A549 (cell line): ENCODE measurements at regions not wholly inside any gene's neighbourhood (a gene's known extent, or its start where the extent isn't known, plus 50 kb on each side); places are given as distances from the start of the nearest gene placed in this dataset.

Source experiments
- ATAC-seq, 2 experiments: fragments of 200-7000 bp in 1 of 2; fragments of >200 bp in 1 of 2; cut with Nextera tagmentation in 1 of 2; cut with Tn5 transposase in 1 of 2; 3 replicates each; pipeline versions ENCODE4 v1.8.0 to v1.9.1; 2018 to 2020; ENCODE audit warnings: mild to moderate bottlenecking in 1 of 2, moderate library complexity in 1 of 2
- CTCF ChIA-PET: fragments of 300-600 bp; sonication (Branson Sonifier 250); formaldehyde crosslinking; extraction: SDS; loops from one replicate; lab custom pipeline; 2021; ENCODE audit warnings: antibody characterized with exemption, inconsistent platforms; lab: Yijun Ruan, JAX
- POLR2A ChIA-PET: fragments of 350-600 bp; formaldehyde crosslinking; extraction: SDS; loops from one replicate; lab custom pipeline; 2021; ENCODE audit warnings: antibody characterized with exemption, inconsistent platforms; lab: Yijun Ruan, JAX
- DNase-seq, 2 experiments: peaks; one replicate each; pipeline versions ENCODE4 v3.0.0 to v3.0.0-alpha.2; 2011 to 2016; ENCODE audit warnings: low read depth in 1 of 2, low spot score in 1 of 2
- FAIRE-seq: peaks from 2 replicates; lab custom pipeline; 2011; peaks lifted over from hg19 to GRCh38; lab: Jason Lieb, UNC
- H3K27ac ChIP-seq, 2 experiments: fragments of >200 bp; sonication (Bioruptor Twin); formaldehyde crosslinking; 3 replicates each; pipeline ENCODE4 v1.5.1; 2016 to 2017
- H3K4me1 ChIP-seq: fragments of >200 bp; sonication (Bioruptor Twin); formaldehyde crosslinking; 3 replicates; pipeline ENCODE4 v1.6.1; 2016
- H3K4me2 ChIP-seq: fragments of >200 bp; sonication (Bioruptor Twin); formaldehyde crosslinking; 3 replicates; pipeline ENCODE4 v1.6.1; 2016
- H3K4me3 ChIP-seq: fragments of >200 bp; sonication (Bioruptor Twin); formaldehyde crosslinking; 3 replicates; pipeline ENCODE4 v1.5.1; 2016
- H3K9me3 ChIP-seq: fragments of >200 bp; sonication (Bioruptor Twin); formaldehyde crosslinking; 3 replicates; pipeline ENCODE4 v1.6.1; 2016
- ATOH8 ChIP-seq: fragments of 250-450 bp; sonication (Bioruptor Pico); IDR thresholded peaks from 2 replicates; pipeline ENCODE4 v1.5.0; 2020; ENCODE audit warnings: low read depth, mild to moderate bottlenecking, moderate library complexity
- CBX2 ChIP-seq: fragments of 200-600 bp; sonication (generic); IDR thresholded peaks from 2 replicates; pipeline ENCODE4 v1.6.1; 2016; ENCODE audit warnings: low read depth, mild to moderate bottlenecking, borderline replicate concordance
- CEBPB ChIP-seq, 2 experiments: fragments of >200 bp in 1 of 2; sonication (Bioruptor Twin) in 1 of 2; formaldehyde crosslinking in 1 of 2; IDR thresholded peaks; 2 replicates each; pipeline ENCODE4 v1.6.1; 2012 to 2016
- CHD4 ChIP-seq: fragments of 200-600 bp; sonication (generic); IDR thresholded peaks from 2 replicates; pipeline ENCODE4 v1.6.1; 2016; ENCODE audit warnings: antibody characterized with exemption, mild to moderate bottlenecking, borderline replicate concordance
- ESRRA ChIP-seq: fragments of 150-350 bp; IDR thresholded peaks from 2 replicates; pipeline ENCODE4 v1.6.1; 2014; ENCODE audit warnings: mild to moderate bottlenecking, low read length, borderline replicate concordance
- HDAC2 ChIP-seq: fragments of 200-600 bp; sonication (generic); IDR thresholded peaks from 2 replicates; pipeline ENCODE4 v1.6.1; 2016
- HOXA7 ChIP-seq: fragments of 250-450 bp; sonication (Bioruptor Pico); IDR thresholded peaks from 2 replicates; pipeline ENCODE4 v1.5.0; 2020; ENCODE audit warnings: mild to moderate bottlenecking, moderate library complexity
- JUN ChIP-seq, 2 experiments: fragments of >200 bp; sonication (Bioruptor Twin); formaldehyde crosslinking; IDR thresholded peaks; 2 replicates in 1 of 2; 3 replicates in 1 of 2; pipeline ENCODE4 v1.6.1; 2016 to 2017
- JUNB ChIP-seq: fragments of >200 bp; sonication (Bioruptor Twin); formaldehyde crosslinking; IDR thresholded peaks from 2 replicates; pipeline ENCODE4 v1.6.1; 2016
- KDM5A ChIP-seq: fragments of 200-600 bp; sonication (generic); IDR thresholded peaks from 2 replicates; pipeline ENCODE4 v1.6.1; 2016; ENCODE audit warnings: antibody characterized with exemption, mild to moderate bottlenecking
- REST ChIP-seq: fragments of 200-600 bp; sonication (generic); IDR thresholded peaks from 2 replicates; pipeline ENCODE4 v1.6.1; 2016; ENCODE audit warnings: antibody characterized with exemption, mild to moderate bottlenecking, moderate library complexity
- RFX5 ChIP-seq: fragments of 450-650 bp; IDR thresholded peaks from 2 replicates; pipeline ENCODE4 v1.7.1; 2014; ENCODE audit warnings: antibody characterized with exemption, mild to moderate bottlenecking, moderate library complexity
- RNF2 ChIP-seq: fragments of 200-600 bp; sonication (generic); IDR thresholded peaks from 2 replicates; pipeline ENCODE4 v1.6.1; 2016; ENCODE audit warnings: low read depth, mild to moderate bottlenecking, antibody characterized with exemption, moderate library complexity, borderline replicate concordance
- ZSCAN20 ChIP-seq: fragments of 250-450 bp; sonication (Bioruptor Pico); IDR thresholded peaks from 2 replicates; pipeline ENCODE4 v1.8.0; 2022; ENCODE audit warnings: mild to moderate bottlenecking, moderate library complexity
- WGBS: methylation state at CpG from one replicate; pipeline ENCODE4 v1.1.6; 2017; ENCODE audit errors: missing lambda C conversion rate; 5-methylcytosine and 5-hydroxymethylcytosine counted together
- TF ChIP-seq, protein P1 (sequence below): fragments of >200 bp; sonication (Bioruptor Twin); formaldehyde crosslinking; IDR thresholded peaks from 3 replicates; pipeline ENCODE4 v1.5.1; 2016
- TF ChIP-seq, protein P2 (sequence below): fragments of 450-650 bp; IDR thresholded peaks from 2 replicates; pipeline ENCODE4 v1.6.1; 2014; ENCODE audit warnings: antibody characterized with exemption
- TF ChIP-seq, protein P3 (sequence below): fragments of 150-350 bp; IDR thresholded peaks from 2 replicates; pipeline ENCODE4 v1.6.1; 2014; ENCODE audit warnings: low read depth, mild to moderate bottlenecking, low read length
- TF ChIP-seq, protein P4 (sequence below): fragments of >200 bp; sonication (Bioruptor Twin); formaldehyde crosslinking; IDR thresholded peaks from 2 replicates; pipeline ENCODE4 v1.6.1; 2016

- no peaks in the 10 kb centered on the region for H3K9me3 ChIP-seq
- H3K27ac ChIP-seq, result peak overlapping the region; percentile 75 to 89; a peak in 4 of 6 replicates
- ATAC-seq (no peak), FAIRE-seq (no peak), DNase-seq (no peak)
- CTCF ChIA-PET, result interaction anchor here (1.0 kb wide), 1 partner anchor 21 kb away, joined by 3 read pairs; no protein-coding TSS in a partner anchor
- POLR2A ChIA-PET, result no interaction called here
- no peak overlapping the region for H3K4me3 ChIP-seq
- H3K4me1 ChIP-seq, result peaks cover 46% of the 10 kb centered on the region
- no peak for TF ChIP-seq RFX5
- TF ChIP-seq CEBPB (IDR thresholded peaks at IDR 0.05), result peak; percentile 64 to 90; a peak in 3 of 4 replicates
- 86% methylated on average over 19 of the region's 19 CpGs for WGBS
- no peak overlapping the region for H3K4me2 ChIP-seq
Observed at GRCh38 chr9:134590240-134591081, 51.1 kb upstream of the COL5A1 start.

DNA sequence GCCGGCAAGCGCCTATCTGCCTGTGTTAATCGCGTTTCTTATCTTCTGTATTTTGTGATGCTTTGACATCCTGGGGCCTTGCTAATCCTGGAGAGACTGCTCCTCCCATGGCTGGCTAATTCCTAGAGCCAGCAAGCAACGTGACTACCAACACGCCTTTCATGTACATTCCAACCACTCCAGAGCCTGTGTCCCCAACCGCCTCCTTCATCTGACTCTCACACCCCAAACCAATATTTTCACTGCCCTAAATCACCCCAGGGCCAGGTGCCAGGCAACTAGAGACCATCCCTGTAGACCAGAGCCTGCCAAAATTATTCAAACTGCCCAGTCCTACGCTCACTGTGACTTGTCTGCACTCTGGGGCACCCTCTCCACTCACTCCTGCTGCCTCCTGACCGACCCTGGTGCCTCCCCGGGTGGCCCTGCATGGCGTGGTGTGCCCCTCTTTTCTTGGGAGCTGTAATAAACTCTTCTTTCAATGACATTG is 50.5 kb upstream of the COL5A1 start:
- ATAC-seq (no peak), FAIRE-seq (no peak), DNase-seq (no peak)
- H3K4me1 ChIP-seq, result peaks cover 40% of the 10 kb centered on the region
- H3K27ac ChIP-seq, result peak overlapping the region; percentile 75 to 89
- 90% methylated on average over 11 of the region's 11 CpGs for WGBS
- H3K9me3 ChIP-seq, result no peaks in the 10 kb centered on the region
- ChIA-PET CTCF (no interaction called here), POLR2A (no interaction called here)
- no peak overlapping the region for H3K4me3 ChIP-seq
- TF ChIP-seq KDM5A (no peak), HOXA7 (CRISPR knock-in tag) (no peak), RNF2 (no peak), ESRRA (no peak), JUNB (no peak), CHD4 (no peak), ATOH8 (CRISPR knock-in tag) (no peak), HDAC2 (no peak), REST (no peak), CBX2 (no peak), ZSCAN20 (CRISPR knock-in tag) (no peak), CEBPB (IDR thresholded peaks at IDR 0.05) (no peak), JUN (IDR thresholded peaks at IDR 0.05) (no peak)
- TF ChIP-seq, protein P1, sequence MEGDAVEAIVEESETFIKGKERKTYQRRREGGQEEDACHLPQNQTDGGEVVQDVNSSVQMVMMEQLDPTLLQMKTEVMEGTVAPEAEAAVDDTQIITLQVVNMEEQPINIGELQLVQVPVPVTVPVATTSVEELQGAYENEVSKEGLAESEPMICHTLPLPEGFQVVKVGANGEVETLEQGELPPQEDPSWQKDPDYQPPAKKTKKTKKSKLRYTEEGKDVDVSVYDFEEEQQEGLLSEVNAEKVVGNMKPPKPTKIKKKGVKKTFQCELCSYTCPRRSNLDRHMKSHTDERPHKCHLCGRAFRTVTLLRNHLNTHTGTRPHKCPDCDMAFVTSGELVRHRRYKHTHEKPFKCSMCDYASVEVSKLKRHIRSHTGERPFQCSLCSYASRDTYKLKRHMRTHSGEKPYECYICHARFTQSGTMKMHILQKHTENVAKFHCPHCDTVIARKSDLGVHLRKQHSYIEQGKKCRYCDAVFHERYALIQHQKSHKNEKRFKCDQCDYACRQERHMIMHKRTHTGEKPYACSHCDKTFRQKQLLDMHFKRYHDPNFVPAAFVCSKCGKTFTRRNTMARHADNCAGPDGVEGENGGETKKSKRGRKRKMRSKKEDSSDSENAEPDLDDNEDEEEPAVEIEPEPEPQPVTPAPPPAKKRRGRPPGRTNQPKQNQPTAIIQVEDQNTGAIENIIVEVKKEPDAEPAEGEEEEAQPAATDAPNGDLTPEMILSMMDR, result no peak
- TF ChIP-seq, protein P2, sequence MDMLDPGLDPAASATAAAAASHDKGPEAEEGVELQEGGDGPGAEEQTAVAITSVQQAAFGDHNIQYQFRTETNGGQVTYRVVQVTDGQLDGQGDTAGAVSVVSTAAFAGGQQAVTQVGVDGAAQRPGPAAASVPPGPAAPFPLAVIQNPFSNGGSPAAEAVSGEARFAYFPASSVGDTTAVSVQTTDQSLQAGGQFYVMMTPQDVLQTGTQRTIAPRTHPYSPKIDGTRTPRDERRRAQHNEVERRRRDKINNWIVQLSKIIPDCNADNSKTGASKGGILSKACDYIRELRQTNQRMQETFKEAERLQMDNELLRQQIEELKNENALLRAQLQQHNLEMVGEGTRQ, result no peak
- TF ChIP-seq, protein P3, sequence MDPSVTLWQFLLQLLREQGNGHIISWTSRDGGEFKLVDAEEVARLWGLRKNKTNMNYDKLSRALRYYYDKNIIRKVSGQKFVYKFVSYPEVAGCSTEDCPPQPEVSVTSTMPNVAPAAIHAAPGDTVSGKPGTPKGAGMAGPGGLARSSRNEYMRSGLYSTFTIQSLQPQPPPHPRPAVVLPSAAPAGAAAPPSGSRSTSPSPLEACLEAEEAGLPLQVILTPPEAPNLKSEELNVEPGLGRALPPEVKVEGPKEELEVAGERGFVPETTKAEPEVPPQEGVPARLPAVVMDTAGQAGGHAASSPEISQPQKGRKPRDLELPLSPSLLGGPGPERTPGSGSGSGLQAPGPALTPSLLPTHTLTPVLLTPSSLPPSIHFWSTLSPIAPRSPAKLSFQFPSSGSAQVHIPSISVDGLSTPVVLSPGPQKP, result no peak
- TF ChIP-seq, protein P4, sequence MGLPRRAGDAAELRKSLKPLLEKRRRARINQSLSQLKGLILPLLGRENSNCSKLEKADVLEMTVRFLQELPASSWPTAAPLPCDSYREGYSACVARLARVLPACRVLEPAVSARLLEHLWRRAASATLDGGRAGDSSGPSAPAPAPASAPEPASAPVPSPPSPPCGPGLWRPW, result no peak
- no peak overlapping the region for H3K4me2 ChIP-seq
